CD4-positive, alpha-beta memory T cell (primary cell): ENCODE measurements at regions not wholly inside any gene's neighbourhood (a gene's known extent, or its start where the extent isn't known, plus 50 kb on each side); places are given as distances from the start of the nearest gene placed in this dataset.

ENCODE experiments used
- CTCF ChIA-PET: fragments of 350-600 bp; sonication (Branson Sonifier 250); formaldehyde crosslinking; loops from one replicate; lab custom pipeline; 2021; ENCODE audit warnings: inconsistent platforms; ENCODE audit not compliant: partially characterized antibody; lab: Charles Lee
- POLR2A ChIA-PET: fragments of 350-600 bp; sonication (Branson Sonifier 250); formaldehyde crosslinking; loops from one replicate; lab custom pipeline; 2021; ENCODE audit not compliant: partially characterized antibody; lab: Charles Lee
- DNase-seq, 5 donors: peaks; one replicate each; pipeline versions ENCODE4 v3.0.0 to v3.0.0-alpha.2; 2020 to 2022; ENCODE audit warnings: mixed read lengths in 1 of 5
- H3K27ac ChIP-seq: one replicate; pipeline ENCODE4 v1.7.0; 2013; ENCODE audit warnings: low read depth, low read length
- H3K27me3 ChIP-seq: 2 replicates; pipeline ENCODE4 v1.7.0; 2013; ENCODE audit warnings: mild to moderate bottlenecking, low read length, moderate library complexity; ENCODE audit not compliant: insufficient read depth
- H3K36me3 ChIP-seq: 2 replicates; pipeline ENCODE4 v1.7.0; 2013; ENCODE audit warnings: mild to moderate bottlenecking, low read length, moderate library complexity; ENCODE audit not compliant: insufficient read depth
- H3K4me1 ChIP-seq: 2 replicates; pipeline ENCODE4 v1.7.0; 2013; ENCODE audit warnings: mild to moderate bottlenecking, low read length, moderate library complexity; ENCODE audit not compliant: insufficient read depth
- H3K4me3 ChIP-seq, 2 donors: one replicate each; pipeline ENCODE4 v1.7.0; 2013; ENCODE audit warnings: low read length in 2 of 2, mild to moderate bottlenecking in 1 of 2
- H3K9me3 ChIP-seq, 2 donors: one replicate each; pipeline ENCODE4 v1.7.0; 2013; ENCODE audit warnings: low read length in 2 of 2, control low read depth in 1 of 2; ENCODE audit not compliant: control insufficient read depth in 1 of 2
- H3K27ac Mint-ChIP-seq, 7 donors: one replicate each; pipeline ENCODE4 v1.8.0; 2020 to 2021; ENCODE audit warnings: mixed read lengths in 7 of 7, mild to moderate bottlenecking in 6 of 7, inconsistent platforms in 3 of 7, moderate library complexity in 3 of 7
- H3K27me3 Mint-ChIP-seq, 2 donors: one replicate each; pipeline ENCODE4 v1.8.0; 2020 to 2021; ENCODE audit warnings: mixed read lengths in 2 of 2
- H3K36me3 Mint-ChIP-seq, 2 donors: one replicate each; pipeline ENCODE4 v1.8.0; 2020 to 2021; ENCODE audit warnings: mixed read lengths in 2 of 2, inconsistent platforms in 1 of 2, mild to moderate bottlenecking in 1 of 2
- H3K4me1 Mint-ChIP-seq, 4 donors: one replicate each; pipeline ENCODE4 v1.8.0; 2020 to 2021; ENCODE audit warnings: mixed read lengths in 4 of 4, mild to moderate bottlenecking in 1 of 4
- H3K4me3 Mint-ChIP-seq, 8 donors: one replicate each; pipeline ENCODE4 v1.8.0; 2020 to 2021; ENCODE audit warnings: mixed read lengths in 8 of 8, mild to moderate bottlenecking in 7 of 8, moderate library complexity in 6 of 8, inconsistent platforms in 3 of 8
- H3K9me3 Mint-ChIP-seq, 8 donors: one replicate each; pipeline ENCODE4 v1.8.0; 2020 to 2021; ENCODE audit warnings: mixed read lengths in 8 of 8, mild to moderate bottlenecking in 5 of 8, inconsistent platforms in 3 of 8, moderate library complexity in 1 of 8
- intact Hi-C: fragments of 100-400 bp; cut with micrococcal nuclease; formaldehyde crosslinking; loops from one replicate; pipeline ENCODE4 v1.15.1; 2023

DNA sequence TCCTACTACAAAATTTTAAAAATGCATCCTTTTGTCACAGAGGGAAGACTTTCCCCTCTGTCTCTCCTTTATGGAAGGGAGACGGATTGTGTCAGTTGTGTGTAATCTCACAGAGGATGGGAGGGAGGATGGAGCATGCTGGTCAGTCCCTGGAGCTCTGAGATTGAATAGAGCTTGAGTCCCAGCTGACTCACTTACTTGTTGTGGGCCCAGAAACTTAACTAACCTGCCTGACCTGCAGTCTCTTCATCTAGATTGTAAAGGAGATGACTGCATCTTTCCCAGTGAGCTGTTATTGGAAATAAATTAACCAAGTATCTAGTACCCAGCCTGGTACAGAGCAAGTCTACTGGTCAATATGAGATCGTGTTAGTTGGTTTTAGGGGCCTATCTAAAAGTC lies 77.9 kb upstream of the ADO start:
- Histone ChIP-seq H3K27me3 (no peaks in the 10 kb centered on the region), H3K4me3 (no peak overlapping the region), H3K4me1 (peaks cover 11% of the 10 kb centered on the region), H3K36me3 (no peaks in the 10 kb centered on the region), H3K9me3 (no peaks in the 10 kb centered on the region), H3K27ac (no peak overlapping the region)
- Mint-ChIP-seq H3K27me3 (peaks cover 0 to 3% of the 10 kb centered on the region in 2 donors), H3K9me3 (no peaks in the 10 kb centered on the region), H3K36me3 (no peaks in the 10 kb centered on the region), H3K4me1 (peaks cover 11 to 21% (median 19%) of the 10 kb centered on the region in 4 donors), H3K4me3 (no peak overlapping the region), H3K27ac (no peak overlapping the region)
- ChIA-PET CTCF (no interaction called here), POLR2A (no interaction called here)
- intact Hi-C loops: no loop called here
- no peak for DNase-seq

DNA sequence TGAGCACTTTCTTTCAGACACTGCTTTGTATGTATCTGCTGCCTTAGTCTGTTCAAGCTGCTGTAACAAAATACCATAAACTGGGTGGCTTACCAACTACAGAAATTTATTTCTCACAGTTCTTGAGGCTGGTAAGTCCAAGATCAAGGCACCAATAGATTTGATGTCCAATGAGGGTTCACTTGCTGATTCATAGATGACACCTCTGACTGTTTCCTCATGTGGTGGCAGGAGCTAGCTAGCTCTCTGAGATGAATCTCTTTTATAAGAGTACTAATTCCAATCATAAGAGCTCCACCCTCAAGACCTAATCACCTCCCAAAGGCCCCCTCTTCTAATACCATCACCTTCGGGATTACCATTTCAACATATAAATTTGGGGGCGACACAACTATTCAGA lies 76.6 kb upstream of the ADO start:
- H3K4me1 Mint-ChIP-seq: peaks cover 11 to 21% (median 19%) of the 10 kb centered on the region in 4 donors
- no peak overlapping the region for H3K4me3 Mint-ChIP-seq
- no peaks in the 10 kb centered on the region for H3K9me3 Mint-ChIP-seq
- no peak for DNase-seq
- peaks cover 0 to 3% of the 10 kb centered on the region in 2 donors for H3K27me3 Mint-ChIP-seq
- ChIA-PET CTCF (interaction anchor here (1.7 kb wide), 1 partner anchor 119 kb away, joined by 3 read pairs; no protein-coding TSS in a partner anchor), POLR2A (interaction anchor here (1.2 to 1.4 kb wide), 2 partner anchors 10 to 94 kb away, joined by 3 read pairs; no protein-coding TSS in a partner anchor)
- Histone ChIP-seq H3K4me3 (no peak overlapping the region), H3K36me3 (no peaks in the 10 kb centered on the region), H3K27me3 (no peaks in the 10 kb centered on the region), H3K4me1 (peaks cover 22% of the 10 kb centered on the region), H3K27ac (no peak overlapping the region), H3K9me3 (no peaks in the 10 kb centered on the region)
- H3K36me3 Mint-ChIP-seq: no peaks in the 10 kb centered on the region
- intact Hi-C loops: no loop called here
- H3K27ac Mint-ChIP-seq: no peak overlapping the region

DNA sequence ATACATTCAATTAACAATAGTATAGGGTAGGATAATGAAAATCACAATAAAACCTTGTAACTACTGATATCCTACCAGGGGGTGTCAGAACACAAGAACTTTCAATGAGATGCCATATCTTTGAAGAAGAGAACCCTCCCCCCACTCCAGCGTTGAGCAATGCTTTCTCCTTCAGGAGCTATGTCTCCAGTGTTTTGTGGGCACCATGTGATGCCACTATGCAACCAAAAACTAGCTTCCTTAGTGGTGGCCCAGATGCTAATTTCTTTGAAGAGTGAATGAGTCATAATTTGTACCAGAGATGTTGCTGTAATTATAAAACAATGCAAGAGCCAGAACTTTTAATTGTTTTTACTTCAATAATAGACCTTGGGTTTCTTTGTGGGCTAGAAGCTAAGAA lies 76.0 kb upstream of the ADO start:
- H3K4me3 ChIP-seq: no peak overlapping the region
- H3K4me1 ChIP-seq: peaks cover 27% of the 10 kb centered on the region
- ChIA-PET CTCF (interaction anchor here (1.7 kb wide), 2 partner anchors 89 to 120 kb away, joined by 3 to 5 read pairs; no protein-coding TSS in a partner anchor), POLR2A (interaction anchor here (0.6 to 1.4 kb wide), 4 partner anchors 9 to 98 kb away, joined by 3 to 5 read pairs (median 3); no protein-coding TSS in a partner anchor)
- no peak overlapping the region for H3K27ac ChIP-seq
- no peaks in the 10 kb centered on the region for H3K9me3 ChIP-seq
- H3K36me3 ChIP-seq: no peaks in the 10 kb centered on the region
- H3K27me3 Mint-ChIP-seq: peaks cover 0 to 3% of the 10 kb centered on the region in 2 donors
- H3K36me3 Mint-ChIP-seq: no peaks in the 10 kb centered on the region
- no peaks in the 10 kb centered on the region for H3K27me3 ChIP-seq
- intact Hi-C loops: no loop called here
- H3K27ac Mint-ChIP-seq: no peak overlapping the region
- DNase-seq: peak in 1 of 5 donors; percentile 52
- H3K4me3 Mint-ChIP-seq: no peak overlapping the region
- H3K4me1 Mint-ChIP-seq: peaks cover 11 to 21% (median 19%) of the 10 kb centered on the region in 4 donors
- H3K9me3 Mint-ChIP-seq: no peaks in the 10 kb centered on the region

DNA sequence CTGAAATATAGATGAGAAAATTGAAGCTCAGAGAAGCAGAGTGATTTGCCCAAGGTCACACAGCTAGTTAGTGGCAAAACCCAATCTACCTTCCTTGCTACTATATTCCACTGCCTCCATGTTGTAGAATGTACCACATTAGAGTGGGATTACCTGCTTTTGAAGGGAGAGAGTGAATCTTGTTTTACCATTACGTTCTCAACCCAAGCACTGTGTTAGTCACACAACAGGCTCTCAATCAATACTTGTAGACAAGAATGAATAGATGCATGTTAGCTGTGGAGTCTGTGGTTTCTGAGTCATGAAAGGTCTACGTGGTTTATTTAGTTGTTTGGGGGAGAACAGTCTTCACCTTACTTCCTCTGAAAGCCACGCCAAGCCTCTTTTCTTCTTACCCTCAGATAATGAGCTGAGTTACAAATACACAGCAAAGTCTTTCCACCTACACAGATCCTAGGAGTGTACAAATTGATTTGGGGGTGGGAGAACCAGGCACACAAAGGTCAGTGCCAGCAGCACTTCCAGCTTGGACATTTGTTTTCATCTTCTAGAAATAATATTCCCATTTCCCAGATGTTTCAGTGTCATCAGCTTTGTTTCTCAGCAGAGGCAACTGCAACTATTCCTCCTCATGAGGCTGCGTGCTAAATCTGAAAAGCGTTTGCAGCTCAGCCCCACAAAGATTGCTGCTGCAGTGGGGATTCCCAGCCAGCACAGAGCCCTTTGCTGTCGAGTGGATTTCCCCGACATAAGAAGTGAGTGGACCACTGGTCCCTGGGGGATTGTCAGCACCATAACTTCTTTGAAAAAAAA lies 71.5 kb upstream of the ADO start:
- no peak overlapping the region for H3K4me3 ChIP-seq
- peak overlapping the region; percentile 60 for H3K27ac ChIP-seq
- peak; percentile 76 to 87 (median 81) for DNase-seq
- ChIA-PET CTCF (interaction anchor here (1.0 to 5.8 kb wide), 9 partner anchors 8 to 123 kb away, joined by 3 to 61 read pairs (median 8); partner anchors contain the start of gene EGR2), POLR2A (interaction anchor here (0.8 to 4.7 kb wide), 22 partner anchors 10 to 684 kb away, joined by 3 to 41 read pairs (median 6); partner anchors contain the start of genes ADO, EGR2 and NRBF2)
- H3K36me3 ChIP-seq: no peaks in the 10 kb centered on the region
- intact Hi-C loops: loop anchor here (1.0 to 5.0 kb wide), 8 partner anchors 16 to 400 kb away; partner anchors contain the start of genes ADO, EGR2 and NRBF2
- H3K4me3 Mint-ChIP-seq: peak overlapping the region in 5 of 8 donors; percentile 26 to 75 (median 42)
- no peaks in the 10 kb centered on the region for H3K9me3 ChIP-seq
- no peaks in the 10 kb centered on the region for H3K27me3 ChIP-seq
- peak overlapping the region in 2 of 7 donors; percentile 65 to 92 for H3K27ac Mint-ChIP-seq
- H3K9me3 Mint-ChIP-seq: no peaks in the 10 kb centered on the region
- H3K4me1 Mint-ChIP-seq: peaks cover 5 to 15% (median 13%) of the 10 kb centered on the region in 4 donors
- H3K4me1 ChIP-seq: peaks cover 59% of the 10 kb centered on the region
- H3K27me3 Mint-ChIP-seq: peaks cover 0 to under 1% of the 10 kb centered on the region in 2 donors
- H3K36me3 Mint-ChIP-seq: no peaks in the 10 kb centered on the region

DNA sequence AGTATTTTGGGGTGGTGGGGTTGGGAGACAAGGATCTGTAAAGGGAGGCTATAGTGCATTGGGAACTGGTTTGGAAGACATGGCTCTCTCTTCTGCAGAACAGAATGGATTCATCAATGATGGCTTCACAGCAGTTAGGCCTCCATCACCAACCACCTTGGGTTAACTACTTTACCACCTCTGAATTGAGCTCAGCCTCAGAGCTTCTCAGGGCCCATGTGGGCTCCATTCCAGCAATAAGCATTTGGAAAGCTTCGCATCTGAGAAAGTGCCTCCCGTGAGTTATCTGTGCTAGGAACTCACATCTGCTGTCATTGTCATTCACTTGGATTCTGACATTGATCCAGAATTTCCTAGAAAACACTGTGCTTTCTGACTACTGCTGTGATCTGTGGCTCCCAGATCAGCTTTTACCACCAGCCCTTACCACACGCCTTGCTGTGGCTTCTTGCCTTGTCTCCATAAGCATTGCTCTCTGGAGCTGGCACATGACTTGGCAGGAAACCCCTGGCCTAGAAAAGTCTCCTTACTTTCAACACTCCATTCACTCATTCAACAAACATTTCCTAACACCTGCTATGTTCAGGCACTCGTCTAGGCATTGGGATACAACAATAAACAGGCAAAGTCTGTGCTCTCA lies 70.7 kb upstream of the ADO start:
- Mint-ChIP-seq H3K36me3 (no peaks in the 10 kb centered on the region), H3K4me3 (peak overlapping the region in 5 of 8 donors; percentile 26 to 75 (median 42)), H3K9me3 (no peaks in the 10 kb centered on the region), H3K27me3 (peaks cover 0 to 2% of the 10 kb centered on the region in 2 donors), H3K4me1 (peaks cover 3 to 10% (median 9%) of the 10 kb centered on the region in 4 donors), H3K27ac (peak overlapping the region in 1 of 7 donors; percentile 92)
- CTCF ChIA-PET: interaction anchor here (0.9 to 5.8 kb wide), 11 partner anchors 15 to 124 kb away, joined by 3 to 61 read pairs (median 6); partner anchors contain the start of gene EGR2
- Histone ChIP-seq H3K4me3 (no peak overlapping the region), H3K4me1 (peaks cover 53% of the 10 kb centered on the region), H3K27ac (peak overlapping the region; percentile 60), H3K36me3 (no peaks in the 10 kb centered on the region), H3K9me3 (no peaks in the 10 kb centered on the region), H3K27me3 (no peaks in the 10 kb centered on the region)
- POLR2A ChIA-PET: interaction anchor here (0.8 to 4.7 kb wide), 19 partner anchors 11 to 685 kb away, joined by 3 to 41 read pairs (median 6); partner anchors contain the start of genes ADO, EGR2 and NRBF2
- intact Hi-C loops: loop anchor here (1.0 to 5.0 kb wide), 8 partner anchors 15 to 400 kb away; partner anchors contain the start of genes ADO, EGR2 and NRBF2
- peak in 1 of 5 donors; percentile 55 for DNase-seq

DNA sequence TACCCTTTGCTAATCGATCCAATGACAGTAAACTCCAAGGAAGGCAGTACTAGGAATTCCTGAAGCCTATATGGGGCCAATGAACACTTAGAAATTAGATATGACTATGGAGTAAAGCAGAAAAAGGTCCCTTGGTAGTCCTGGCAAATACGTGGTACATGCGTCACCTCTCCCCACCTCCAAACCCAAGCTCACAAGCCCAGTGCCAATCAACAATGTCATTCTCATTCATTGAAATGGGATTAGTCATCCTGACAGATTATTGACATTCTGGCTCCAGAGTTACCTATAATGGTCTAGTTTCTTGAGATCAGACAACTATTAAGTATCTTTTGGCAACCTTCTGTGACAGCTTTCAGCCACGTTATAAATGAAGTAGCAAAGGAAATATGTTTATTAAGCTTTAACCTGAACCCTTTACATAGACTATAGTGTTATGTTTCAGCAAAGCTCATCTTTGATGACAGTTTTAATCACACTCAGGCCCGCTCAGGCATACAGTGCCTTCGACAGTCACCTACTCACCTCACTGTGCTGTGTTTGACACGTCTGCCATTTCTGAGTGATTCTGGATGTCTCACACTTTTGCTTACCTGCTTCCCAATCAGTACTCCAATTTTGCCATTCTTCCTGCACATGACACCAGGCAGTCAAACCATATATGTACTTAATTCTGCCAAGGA lies 69.6 kb upstream of the ADO start:
- Mint-ChIP-seq H3K36me3 (no peaks in the 10 kb centered on the region), H3K27me3 (peaks cover 0 to 2% of the 10 kb centered on the region in 2 donors), H3K4me3 (no peak overlapping the region), H3K9me3 (no peaks in the 10 kb centered on the region), H3K4me1 (peaks cover 2 to 7% (median 4%) of the 10 kb centered on the region in 4 donors), H3K27ac (no peak overlapping the region)
- DNase-seq: no peak
- no peaks in the 10 kb centered on the region for H3K27me3 ChIP-seq
- H3K4me1 ChIP-seq: peaks cover 47% of the 10 kb centered on the region
- CTCF ChIA-PET: interaction anchor here (0.9 to 5.8 kb wide), 4 partner anchors 30 to 98 kb away, joined by 3 to 61 read pairs (median 4); partner anchors contain the start of gene EGR2
- H3K4me3 ChIP-seq: no peak overlapping the region
- intact Hi-C loops: loop anchor here (5.0 kb wide), 1 partner anchor 43 kb away; no protein-coding TSS in a partner anchor
- POLR2A ChIA-PET: interaction anchor here (0.9 to 4.7 kb wide), 6 partner anchors 14 to 82 kb away, joined by 3 to 41 read pairs (median 24); partner anchors contain the start of genes ADO and EGR2
- no peak overlapping the region for H3K27ac ChIP-seq
- no peaks in the 10 kb centered on the region for H3K9me3 ChIP-seq
- no peaks in the 10 kb centered on the region for H3K36me3 ChIP-seq
